HEK293 (cell line): ENCODE measurements at regions not wholly inside any gene's neighbourhood (a gene's known extent, or its start where the extent isn't known, plus 50 kb on each side); places are given as distances from the start of the nearest gene placed in this dataset.

ENCODE experiments used
- CTCF ChIA-PET: fragments of 350-600 bp; formaldehyde crosslinking; extraction: SDS; loops from one replicate; lab custom pipeline; 2021; ENCODE audit warnings: antibody characterized with exemption; lab: Yijun Ruan, JAX
- POLR2A ChIA-PET: fragments of 300-600 bp; formaldehyde crosslinking; extraction: SDS; loops from one replicate; lab custom pipeline; 2020; ENCODE audit warnings: antibody characterized with exemption, inconsistent platforms; lab: Yijun Ruan, JAX
- H3K27ac ChIP-seq: fragments of 200-500 bp; sonication (Bioruptor generic); 2 replicates; pipeline ENCODE4 v1.5.1; 2014; ENCODE audit warnings: low read depth, low read length, control low read depth, inconsistent platforms; ENCODE audit errors: extremely low read depth
- H3K36me3 ChIP-seq, 2 experiments: fragments of 200-500 bp in 1 of 2; sonication (Bioruptor generic) in 1 of 2; 1 replicate in 1 of 2; 2 replicates in 1 of 2; pipeline ENCODE4 v1.5.1; 2014 to 2017; ENCODE audit warnings: inconsistent platforms in 2 of 2, low read length in 2 of 2; ENCODE audit not compliant: control insufficient read depth in 2 of 2, insufficient read depth in 1 of 2
- H3K4me1 ChIP-seq: fragments of 200-500 bp; sonication (Bioruptor generic); 2 replicates; pipeline ENCODE4 v1.5.1; 2014; ENCODE audit warnings: mild to moderate bottlenecking, low read length, inconsistent platforms; ENCODE audit not compliant: control insufficient read depth, insufficient read depth
- H3K4me3 ChIP-seq: 2 replicates; pipeline ENCODE4 v1.5.1; 2011; ENCODE audit warnings: low read depth, mild to moderate bottlenecking, control low read depth, low read length, moderate library complexity
- H3K9me3 ChIP-seq: fragments of 200-500 bp; sonication (Bioruptor generic); 2 replicates; pipeline ENCODE4 v1.5.1; 2014; ENCODE audit warnings: low read depth, low read length, inconsistent platforms; ENCODE audit not compliant: control insufficient read depth, insufficient read depth
- KLF16 ChIP-seq: fragments of 450-650 bp; formaldehyde crosslinking; IDR thresholded peaks from 2 replicates; pipeline ENCODE4 v1.5.1; 2017; ENCODE audit warnings: missing biosample characterization, missing genetic modification characterization
- OVOL3 ChIP-seq: fragments of 450-650 bp; formaldehyde crosslinking; IDR thresholded peaks from 2 replicates; pipeline ENCODE4 v1.5.1; 2016; ENCODE audit warnings: missing biosample characterization, missing genetic modification characterization
- RBAK ChIP-seq: fragments of 450-650 bp; formaldehyde crosslinking; IDR thresholded peaks from 2 replicates; pipeline ENCODE4 v1.5.1; 2016; ENCODE audit warnings: missing biosample characterization, missing genetic modification characterization
- SP3 ChIP-seq: fragments of 450-650 bp; formaldehyde crosslinking; IDR thresholded peaks from 2 replicates; pipeline ENCODE4 v1.5.1; 2016; ENCODE audit warnings: missing biosample characterization, missing genetic modification characterization
- ZEB2 ChIP-seq: fragments of 450-650 bp; formaldehyde crosslinking; IDR thresholded peaks from 2 replicates; pipeline ENCODE4 v1.5.1; 2016; ENCODE audit warnings: missing biosample characterization, missing genetic modification characterization
- ZFP41 ChIP-seq: fragments of 450-650 bp; formaldehyde crosslinking; IDR thresholded peaks from 2 replicates; pipeline ENCODE4 v1.5.1; 2016; ENCODE audit warnings: missing biosample characterization, missing genetic modification characterization, borderline replicate concordance
- ZNF132 ChIP-seq: fragments of 450-650 bp; formaldehyde crosslinking; IDR thresholded peaks from 2 replicates; pipeline ENCODE4 v1.5.1; 2017; ENCODE audit warnings: missing biosample characterization, missing genetic modification characterization, borderline replicate concordance
- ZNF146 ChIP-seq: fragments of 450-650 bp; formaldehyde crosslinking; IDR thresholded peaks from 2 replicates; pipeline ENCODE4 v1.5.1; 2016; ENCODE audit warnings: missing biosample characterization, missing genetic modification characterization
- ZNF155 ChIP-seq: fragments of 450-650 bp; formaldehyde crosslinking; IDR thresholded peaks from 2 replicates; pipeline ENCODE4 v1.5.1; 2016; ENCODE audit warnings: missing biosample characterization, missing genetic modification characterization
- ZNF157 ChIP-seq: fragments of 450-650 bp; formaldehyde crosslinking; IDR thresholded peaks from 2 replicates; pipeline ENCODE4 v1.5.1; 2016; ENCODE audit warnings: missing biosample characterization, missing genetic modification characterization
- ZNF211 ChIP-seq: fragments of 450-650 bp; formaldehyde crosslinking; IDR thresholded peaks from 2 replicates; pipeline ENCODE4 v1.5.1; 2016; ENCODE audit warnings: low read depth, missing biosample characterization, missing genetic modification characterization
- ZNF335 ChIP-seq: fragments of 450-650 bp; formaldehyde crosslinking; conservative IDR thresholded peaks from 2 replicates; pipeline ENCODE4 v1.5.1; 2016; ENCODE audit warnings: missing biosample characterization, missing genetic modification characterization
- ZNF391 ChIP-seq: fragments of 450-650 bp; formaldehyde crosslinking; IDR thresholded peaks from 2 replicates; pipeline ENCODE4 v1.5.1; 2016; ENCODE audit warnings: low read depth, missing biosample characterization, missing genetic modification characterization, borderline replicate concordance
- ZNF433 ChIP-seq: fragments of 450-650 bp; formaldehyde crosslinking; IDR thresholded peaks from 2 replicates; pipeline ENCODE4 v1.5.1; 2016; ENCODE audit warnings: missing biosample characterization, missing genetic modification characterization, low read depth
- ZNF530 ChIP-seq: fragments of 450-650 bp; formaldehyde crosslinking; IDR thresholded peaks from 2 replicates; pipeline ENCODE4 v1.5.1; 2016; ENCODE audit warnings: low read depth, missing biosample characterization, missing genetic modification characterization
- ZNF558 ChIP-seq: fragments of 450-650 bp; formaldehyde crosslinking; IDR thresholded peaks from 2 replicates; pipeline ENCODE4 v1.5.1; 2016; ENCODE audit warnings: missing biosample characterization, missing genetic modification characterization
- ZNF654 ChIP-seq: fragments of 450-650 bp; formaldehyde crosslinking; IDR thresholded peaks from 2 replicates; pipeline ENCODE4 v1.5.1; 2016; ENCODE audit warnings: low read depth, missing biosample characterization, missing genetic modification characterization
- TF ChIP-seq, protein P1 (sequence below): fragments of 450-650 bp; formaldehyde crosslinking; IDR thresholded peaks from 2 replicates; pipeline ENCODE4 v1.5.1; 2017; ENCODE audit warnings: missing biosample characterization, missing genetic modification characterization
- TF ChIP-seq, protein P2 (sequence below): fragments of 450-650 bp; formaldehyde crosslinking; IDR thresholded peaks from 2 replicates; pipeline ENCODE4 v1.5.1; 2016; ENCODE audit warnings: missing biosample characterization, missing genetic modification characterization
- TF ChIP-seq, protein P3 (sequence below): fragments of 450-650 bp; formaldehyde crosslinking; IDR thresholded peaks from 2 replicates; pipeline ENCODE4 v1.5.1; 2016; ENCODE audit warnings: missing biosample characterization, missing genetic modification characterization, borderline replicate concordance
- TF ChIP-seq, protein P4 (sequence below): fragments of 450-650 bp; formaldehyde crosslinking; IDR thresholded peaks from 2 replicates; pipeline ENCODE4 v1.5.1; 2017; ENCODE audit warnings: missing biosample characterization, missing genetic modification characterization

DNA sequence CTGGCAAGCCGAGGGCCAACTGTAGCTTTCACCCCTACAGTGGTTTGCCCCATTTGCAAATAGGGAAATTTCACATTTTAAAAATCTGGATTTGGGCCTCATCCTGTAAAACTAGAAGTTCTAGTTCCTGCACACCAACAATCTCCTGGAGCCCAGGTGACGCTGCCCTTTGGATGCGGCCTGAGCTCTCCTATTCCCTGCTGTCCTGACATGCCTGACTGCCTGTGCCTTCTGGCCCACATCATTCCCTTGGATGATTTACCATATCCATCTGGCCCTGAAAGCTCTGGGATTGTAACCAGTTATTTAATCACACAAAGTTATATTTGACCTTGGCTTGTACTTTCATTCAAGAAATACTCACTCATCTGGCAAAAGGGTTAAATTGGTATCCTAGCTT is 272.3 kb downstream of the ARRDC4 start:
- no peaks in the 10 kb centered on the region for H3K36me3 ChIP-seq
- CTCF ChIA-PET, result no interaction called here
- TF ChIP-seq SP3 (tag by site-specific recombination), result no peak
- no peak for TF ChIP-seq ZEB2 (tag by site-specific recombination)
- TF ChIP-seq OVOL3, result no peak
- TF ChIP-seq, protein P1, sequence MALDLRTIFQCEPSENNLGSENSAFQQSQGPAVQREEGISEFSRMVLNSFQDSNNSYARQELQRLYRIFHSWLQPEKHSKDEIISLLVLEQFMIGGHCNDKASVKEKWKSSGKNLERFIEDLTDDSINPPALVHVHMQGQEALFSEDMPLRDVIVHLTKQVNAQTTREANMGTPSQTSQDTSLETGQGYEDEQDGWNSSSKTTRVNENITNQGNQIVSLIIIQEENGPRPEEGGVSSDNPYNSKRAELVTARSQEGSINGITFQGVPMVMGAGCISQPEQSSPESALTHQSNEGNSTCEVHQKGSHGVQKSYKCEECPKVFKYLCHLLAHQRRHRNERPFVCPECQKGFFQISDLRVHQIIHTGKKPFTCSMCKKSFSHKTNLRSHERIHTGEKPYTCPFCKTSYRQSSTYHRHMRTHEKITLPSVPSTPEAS (tag by site-specific recombination), result no peak
- no peak for TF ChIP-seq ZNF146 (tag by site-specific recombination)
- TF ChIP-seq ZNF654 (tag by site-specific recombination), result no peak
- TF ChIP-seq ZNF558 (tag by site-specific recombination), result no peak
- no peak for TF ChIP-seq ZNF211 (tag by site-specific recombination)
- TF ChIP-seq ZNF530, result no peak
- TF ChIP-seq, all 188 proteins: peak for 0
- Histone ChIP-seq H3K27ac (no peak overlapping the region), H3K4me1 (peaks cover 4% of the 10 kb centered on the region; the same call in 1 of the 2 replicates), H3K9me3 (no peaks in the 10 kb centered on the region), H3K4me3 (no peak overlapping the region)
- POLR2A ChIA-PET, result no interaction called here

DNA sequence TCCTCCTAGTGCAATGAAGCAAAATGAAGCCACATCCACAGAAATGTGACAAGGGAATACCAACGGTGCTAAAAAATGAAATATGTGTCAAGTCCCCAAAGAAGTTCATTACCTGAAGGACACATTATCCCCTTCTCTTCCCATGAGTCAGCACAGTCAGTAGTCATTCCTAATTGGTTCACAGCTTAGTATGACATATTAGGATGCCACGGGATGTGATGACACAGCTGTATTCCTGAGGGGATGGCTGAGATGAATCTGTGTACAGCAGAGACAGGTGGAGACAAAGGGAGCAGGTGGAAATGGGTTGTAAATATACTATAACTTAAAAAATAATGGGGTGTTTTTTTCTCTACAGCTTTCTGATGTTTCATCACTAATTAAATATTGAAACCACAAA is 273.4 kb downstream of the ARRDC4 start:
- ChIA-PET POLR2A (no interaction called here), CTCF (interaction anchor here (0.6 to 1.6 kb wide), 2 partner anchors 56 to 1297 kb away, joined by 3 to 4 read pairs; no protein-coding TSS in a partner anchor)
- Histone ChIP-seq H3K4me3 (no peak overlapping the region), H3K4me1 (no peaks in the 10 kb centered on the region; the same call in 1 of the 2 replicates), H3K27ac (no peak overlapping the region), H3K9me3 (no peaks in the 10 kb centered on the region), H3K36me3 (no peaks in the 10 kb centered on the region)
- no peak for TF ChIP-seq RBAK (tag by site-specific recombination)
- TF ChIP-seq ZNF157 (tag by site-specific recombination), result no peak
- TF ChIP-seq, protein P2, sequence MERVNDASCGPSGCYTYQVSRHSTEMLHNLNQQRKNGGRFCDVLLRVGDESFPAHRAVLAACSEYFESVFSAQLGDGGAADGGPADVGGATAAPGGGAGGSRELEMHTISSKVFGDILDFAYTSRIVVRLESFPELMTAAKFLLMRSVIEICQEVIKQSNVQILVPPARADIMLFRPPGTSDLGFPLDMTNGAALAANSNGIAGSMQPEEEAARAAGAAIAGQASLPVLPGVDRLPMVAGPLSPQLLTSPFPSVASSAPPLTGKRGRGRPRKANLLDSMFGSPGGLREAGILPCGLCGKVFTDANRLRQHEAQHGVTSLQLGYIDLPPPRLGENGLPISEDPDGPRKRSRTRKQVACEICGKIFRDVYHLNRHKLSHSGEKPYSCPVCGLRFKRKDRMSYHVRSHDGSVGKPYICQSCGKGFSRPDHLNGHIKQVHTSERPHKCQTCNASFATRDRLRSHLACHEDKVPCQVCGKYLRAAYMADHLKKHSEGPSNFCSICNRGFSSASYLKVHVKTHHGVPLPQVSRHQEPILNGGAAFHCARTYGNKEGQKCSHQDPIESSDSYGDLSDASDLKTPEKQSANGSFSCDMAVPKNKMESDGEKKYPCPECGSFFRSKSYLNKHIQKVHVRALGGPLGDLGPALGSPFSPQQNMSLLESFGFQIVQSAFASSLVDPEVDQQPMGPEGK, result no peak
- TF ChIP-seq ZNF132 (tag by site-specific recombination), result no peak
- TF ChIP-seq ZNF335 (tag by site-specific recombination), result no peak
- TF ChIP-seq, protein P3, sequence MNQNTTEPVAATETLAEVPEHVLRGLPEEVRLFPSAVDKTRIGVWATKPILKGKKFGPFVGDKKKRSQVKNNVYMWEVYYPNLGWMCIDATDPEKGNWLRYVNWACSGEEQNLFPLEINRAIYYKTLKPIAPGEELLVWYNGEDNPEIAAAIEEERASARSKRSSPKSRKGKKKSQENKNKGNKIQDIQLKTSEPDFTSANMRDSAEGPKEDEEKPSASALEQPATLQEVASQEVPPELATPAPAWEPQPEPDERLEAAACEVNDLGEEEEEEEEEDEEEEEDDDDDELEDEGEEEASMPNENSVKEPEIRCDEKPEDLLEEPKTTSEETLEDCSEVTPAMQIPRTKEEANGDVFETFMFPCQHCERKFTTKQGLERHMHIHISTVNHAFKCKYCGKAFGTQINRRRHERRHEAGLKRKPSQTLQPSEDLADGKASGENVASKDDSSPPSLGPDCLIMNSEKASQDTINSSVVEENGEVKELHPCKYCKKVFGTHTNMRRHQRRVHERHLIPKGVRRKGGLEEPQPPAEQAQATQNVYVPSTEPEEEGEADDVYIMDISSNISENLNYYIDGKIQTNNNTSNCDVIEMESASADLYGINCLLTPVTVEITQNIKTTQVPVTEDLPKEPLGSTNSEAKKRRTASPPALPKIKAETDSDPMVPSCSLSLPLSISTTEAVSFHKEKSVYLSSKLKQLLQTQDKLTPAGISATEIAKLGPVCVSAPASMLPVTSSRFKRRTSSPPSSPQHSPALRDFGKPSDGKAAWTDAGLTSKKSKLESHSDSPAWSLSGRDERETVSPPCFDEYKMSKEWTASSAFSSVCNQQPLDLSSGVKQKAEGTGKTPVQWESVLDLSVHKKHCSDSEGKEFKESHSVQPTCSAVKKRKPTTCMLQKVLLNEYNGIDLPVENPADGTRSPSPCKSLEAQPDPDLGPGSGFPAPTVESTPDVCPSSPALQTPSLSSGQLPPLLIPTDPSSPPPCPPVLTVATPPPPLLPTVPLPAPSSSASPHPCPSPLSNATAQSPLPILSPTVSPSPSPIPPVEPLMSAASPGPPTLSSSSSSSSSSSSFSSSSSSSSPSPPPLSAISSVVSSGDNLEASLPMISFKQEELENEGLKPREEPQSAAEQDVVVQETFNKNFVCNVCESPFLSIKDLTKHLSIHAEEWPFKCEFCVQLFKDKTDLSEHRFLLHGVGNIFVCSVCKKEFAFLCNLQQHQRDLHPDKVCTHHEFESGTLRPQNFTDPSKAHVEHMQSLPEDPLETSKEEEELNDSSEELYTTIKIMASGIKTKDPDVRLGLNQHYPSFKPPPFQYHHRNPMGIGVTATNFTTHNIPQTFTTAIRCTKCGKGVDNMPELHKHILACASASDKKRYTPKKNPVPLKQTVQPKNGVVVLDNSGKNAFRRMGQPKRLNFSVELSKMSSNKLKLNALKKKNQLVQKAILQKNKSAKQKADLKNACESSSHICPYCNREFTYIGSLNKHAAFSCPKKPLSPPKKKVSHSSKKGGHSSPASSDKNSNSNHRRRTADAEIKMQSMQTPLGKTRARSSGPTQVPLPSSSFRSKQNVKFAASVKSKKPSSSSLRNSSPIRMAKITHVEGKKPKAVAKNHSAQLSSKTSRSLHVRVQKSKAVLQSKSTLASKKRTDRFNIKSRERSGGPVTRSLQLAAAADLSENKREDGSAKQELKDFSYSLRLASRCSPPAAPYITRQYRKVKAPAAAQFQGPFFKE (tag by site-specific recombination), result no peak
- no peak for TF ChIP-seq ZNF433
- no peak for TF ChIP-seq ZNF155 (tag by site-specific recombination)
- TF ChIP-seq KLF16, result no peak
- TF ChIP-seq, protein P4, sequence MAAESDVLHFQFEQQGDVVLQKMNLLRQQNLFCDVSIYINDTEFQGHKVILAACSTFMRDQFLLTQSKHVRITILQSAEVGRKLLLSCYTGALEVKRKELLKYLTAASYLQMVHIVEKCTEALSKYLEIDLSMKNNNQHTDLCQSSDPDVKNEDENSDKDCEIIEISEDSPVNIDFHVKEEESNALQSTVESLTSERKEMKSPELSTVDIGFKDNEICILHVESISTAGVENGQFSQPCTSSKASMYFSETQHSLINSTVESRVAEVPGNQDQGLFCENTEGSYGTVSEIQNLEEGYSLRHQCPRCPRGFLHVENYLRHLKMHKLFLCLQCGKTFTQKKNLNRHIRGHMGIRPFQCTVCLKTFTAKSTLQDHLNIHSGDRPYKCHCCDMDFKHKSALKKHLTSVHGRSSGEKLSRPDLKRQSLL (tag by site-specific recombination), result no peak
- no peak for TF ChIP-seq ZNF391 (tag by site-specific recombination)
- no peak for TF ChIP-seq ZFP41 (tag by site-specific recombination)
